Muscle of leg (tissue), 3 donors: ENCODE measurements at regions not wholly inside any gene's neighbourhood (a gene's known extent, or its start where the extent isn't known, plus 50 kb on each side); places are given as distances from the start of the nearest gene placed in this dataset.

Experiments used
- DNase-seq: peaks from one replicate; pipeline ENCODE4 v3.0.0; 2013
- H3K27ac ChIP-seq: one replicate; pipeline ENCODE4 v1.5.1; 2013; ENCODE audit warnings: mild to moderate bottlenecking, low read length, control low read depth
- H3K27me3 ChIP-seq: one replicate; pipeline ENCODE4 v1.6.1; 2013; ENCODE audit warnings: low read length; ENCODE audit not compliant: control insufficient read depth, insufficient read depth
- H3K36me3 ChIP-seq: one replicate; pipeline ENCODE4 v1.6.1; 2013; ENCODE audit warnings: low read length; ENCODE audit not compliant: control insufficient read depth, insufficient read depth
- H3K4me1 ChIP-seq: one replicate; pipeline ENCODE4 v1.6.1; 2013; ENCODE audit warnings: low read length; ENCODE audit not compliant: control insufficient read depth, insufficient read depth
- H3K4me3 ChIP-seq: one replicate; pipeline ENCODE4 v1.5.1; 2013; ENCODE audit warnings: low read length, control low read depth
- H3K9me3 ChIP-seq: replicated peaks from 2 replicates; pipeline ENCODE4 v1.6.1; 2013; ENCODE audit warnings: low read depth, low read length; ENCODE audit not compliant: control insufficient read depth
- WGBS: methylation state at CpG from one replicate; pipeline ENCODE4 v1.1.5; 2013; ENCODE audit warnings: missing lambda C conversion rate; ENCODE audit not compliant: insufficient coverage; 5-methylcytosine and 5-hydroxymethylcytosine counted together

DNA sequence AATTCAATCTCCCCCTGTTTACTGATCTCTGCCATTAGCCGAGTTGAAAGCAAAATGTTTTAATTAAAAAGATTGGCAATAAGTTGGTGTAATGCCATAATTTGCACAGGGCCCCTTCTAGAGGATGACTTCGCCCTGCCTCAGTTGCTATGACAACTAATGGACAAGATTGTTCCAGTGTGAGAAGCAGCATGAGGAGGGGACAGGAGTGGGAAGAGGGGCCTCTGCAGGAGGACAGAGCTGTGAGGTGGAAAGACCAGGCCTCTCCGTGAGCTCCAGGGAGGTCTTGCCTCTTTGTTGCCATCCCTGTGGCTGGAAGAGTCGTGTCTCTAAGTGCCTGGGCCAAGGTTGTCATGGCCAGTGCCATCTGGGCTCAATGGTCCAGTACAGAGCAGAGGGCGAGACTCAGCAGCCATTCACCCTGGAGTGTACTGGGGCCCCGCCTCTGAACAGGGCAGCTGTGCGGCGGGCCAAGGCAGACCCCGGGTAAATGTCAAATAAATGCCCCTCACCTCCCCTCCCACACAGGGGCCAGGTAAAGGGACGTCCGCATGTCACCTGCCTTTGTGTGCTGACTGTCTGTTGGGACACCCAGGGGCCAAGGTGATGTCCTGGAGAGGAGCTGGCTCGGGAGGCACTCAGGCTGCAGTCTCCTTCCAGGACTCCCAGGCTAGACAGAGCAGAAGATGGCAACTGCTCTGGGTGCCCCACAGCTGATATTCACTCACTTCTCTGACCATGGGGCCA, 97.0 kb upstream of the RET start:
- H3K4me1 ChIP-seq: no peaks in the 10 kb centered on the region
- H3K4me3 ChIP-seq: no peak overlapping the region
- no peaks in the 10 kb centered on the region for H3K9me3 ChIP-seq
- peaks cover 4% of the 10 kb centered on the region for H3K27me3 ChIP-seq
- H3K27ac ChIP-seq: no peak overlapping the region
- no peaks in the 10 kb centered on the region for H3K36me3 ChIP-seq
- no peak for DNase-seq
- WGBS: 54% methylated on average over 10 of the region's 12 CpGs

DNA sequence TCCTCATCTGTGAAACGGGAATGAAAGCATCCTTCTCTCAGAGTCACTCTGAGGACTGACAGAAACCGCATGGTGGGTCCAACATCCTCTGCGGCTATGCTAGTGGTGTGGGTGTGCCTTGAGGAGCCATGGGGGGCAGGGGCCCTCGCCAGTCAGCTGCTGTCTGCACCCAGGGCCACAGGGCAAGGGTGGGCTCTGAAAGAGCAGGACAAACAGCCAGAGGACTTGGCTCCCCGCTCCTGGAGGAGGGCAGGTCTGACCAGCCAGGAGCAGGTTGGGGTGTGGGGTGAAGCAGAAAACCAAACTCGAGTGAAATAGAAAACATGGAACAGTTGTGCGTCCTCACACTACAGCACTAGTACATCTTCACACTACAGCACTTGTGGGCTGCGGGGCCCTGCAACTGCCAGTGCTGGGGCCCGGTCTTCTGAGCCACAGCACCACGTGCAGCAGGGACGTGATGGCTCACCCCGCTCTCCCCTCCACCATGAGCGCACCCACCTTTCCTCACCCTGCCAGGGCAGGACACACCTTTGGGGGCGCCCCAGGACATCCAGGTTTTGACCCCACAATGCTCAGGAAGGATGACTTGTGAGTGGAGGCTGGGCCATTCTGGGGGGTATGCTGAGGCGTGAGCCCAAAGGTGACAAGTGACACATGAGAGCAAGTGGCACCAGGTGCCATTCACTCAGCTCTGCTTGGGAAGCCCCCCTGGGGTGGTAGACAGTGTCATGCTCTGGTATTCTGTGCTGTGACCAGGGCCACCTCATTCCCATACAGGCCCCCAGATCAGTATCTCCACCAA, 96.1 kb upstream of the RET start:
- Histone ChIP-seq H3K4me3 (no peak overlapping the region), H3K9me3 (no peaks in the 10 kb centered on the region), H3K4me1 (no peaks in the 10 kb centered on the region), H3K36me3 (no peaks in the 10 kb centered on the region), H3K27ac (no peak overlapping the region), H3K27me3 (peaks cover 4% of the 10 kb centered on the region)
- no peak for DNase-seq
- WGBS: 86% methylated on average over 5 of the region's 15 CpGs

DNA sequence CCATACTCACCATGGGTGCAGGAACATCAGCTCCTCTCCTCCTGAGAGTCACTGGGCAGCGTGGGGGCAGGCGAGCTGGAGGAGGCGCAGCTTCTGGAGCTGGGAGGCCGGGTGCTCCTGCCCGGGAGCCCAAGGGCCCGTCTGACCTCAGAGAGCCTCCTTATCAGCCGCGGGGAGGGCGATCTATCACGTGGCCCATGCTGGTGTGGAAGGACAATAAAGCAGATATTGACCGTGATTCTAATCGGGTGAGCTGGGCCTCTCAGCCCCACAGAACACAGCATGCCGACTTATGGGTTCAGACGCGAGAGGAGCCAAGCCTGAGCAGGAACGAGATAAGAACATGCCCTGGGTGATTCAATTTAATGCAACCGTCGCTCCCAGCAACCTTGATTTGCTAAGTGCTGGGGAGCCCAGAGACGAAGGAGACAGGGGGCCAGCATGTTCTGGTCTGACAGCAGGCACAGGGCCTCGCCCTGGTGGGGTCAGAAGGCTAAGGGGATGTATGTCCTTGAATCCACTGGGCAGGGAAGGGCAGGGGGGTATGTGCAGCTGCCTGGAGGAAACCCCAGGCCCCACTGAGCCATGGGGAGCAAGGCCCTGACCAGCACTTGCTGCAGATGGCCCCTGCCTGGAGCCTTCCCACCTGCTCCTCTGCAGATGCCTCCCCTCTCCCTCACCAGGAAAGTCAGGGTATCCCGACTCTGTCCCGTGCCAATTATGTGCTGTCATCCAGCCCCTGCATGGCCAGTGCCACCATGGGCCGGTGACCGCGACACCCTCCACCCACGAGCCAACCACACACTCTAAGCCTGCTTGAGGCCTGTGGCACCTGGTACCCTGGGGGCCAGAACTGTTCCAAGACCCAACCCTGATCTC, 95.3 kb upstream of the RET start:
- Histone ChIP-seq H3K4me3 (no peak overlapping the region), H3K27ac (no peak overlapping the region), H3K36me3 (no peaks in the 10 kb centered on the region), H3K27me3 (peaks cover 4% of the 10 kb centered on the region), H3K9me3 (no peaks in the 10 kb centered on the region), H3K4me1 (no peaks in the 10 kb centered on the region)
- WGBS: 79% methylated on average over 17 of the region's 26 CpGs
- no peak for DNase-seq

DNA sequence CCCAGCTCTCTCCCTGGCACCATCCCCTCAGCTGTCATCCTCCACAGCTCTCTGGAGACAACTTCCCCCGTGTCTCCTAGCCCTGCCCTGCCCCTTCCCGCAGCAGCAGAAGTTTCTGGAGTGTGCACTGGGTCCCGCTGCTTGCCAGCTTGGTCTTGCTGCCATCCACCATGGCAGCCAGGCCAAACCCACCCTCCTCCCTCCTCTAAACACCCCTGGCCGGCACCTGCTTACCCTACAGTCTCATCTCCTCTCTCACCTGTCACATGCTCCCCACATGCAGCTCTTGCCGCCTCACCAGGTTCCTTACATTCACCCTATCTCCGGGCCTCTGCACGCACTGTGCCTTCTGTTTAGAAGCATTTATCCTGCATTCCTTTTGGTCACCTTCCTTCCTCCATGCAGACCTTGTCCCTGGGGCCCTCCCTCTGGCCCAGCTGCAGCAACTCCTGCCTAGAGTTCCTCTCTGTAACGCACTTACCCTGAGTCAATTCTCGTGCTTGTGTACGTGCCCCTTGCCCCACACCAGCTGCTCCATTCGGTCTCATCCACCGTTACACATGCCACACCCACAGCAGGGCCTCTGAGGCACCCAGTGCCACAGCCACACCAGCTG, 93.9 kb upstream of the RET start:
- 72% methylated on average over 8 of the region's 12 CpGs for WGBS

DNA sequence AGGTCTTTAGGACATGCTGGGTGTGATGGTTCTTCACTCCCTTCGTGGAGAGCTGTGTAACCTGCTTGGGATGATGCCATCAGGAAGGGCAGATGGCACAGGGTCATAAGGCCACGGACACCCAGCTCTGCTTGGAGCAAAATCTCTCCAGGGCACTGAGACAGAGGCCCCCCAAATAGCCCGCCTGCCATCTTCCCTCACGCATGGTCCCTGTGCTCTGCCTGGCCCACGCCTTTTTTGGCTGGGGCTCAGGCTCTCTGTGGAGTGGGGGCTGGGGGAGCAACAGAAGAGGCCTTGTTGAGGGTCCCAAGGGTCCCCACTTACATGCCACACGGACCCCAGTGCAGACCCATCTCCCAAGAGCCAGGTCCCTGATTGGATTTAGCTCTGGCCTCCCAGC, 93.3 kb upstream of the RET start:
- H3K9me3 ChIP-seq: no peaks in the 10 kb centered on the region
- peaks cover 4% of the 10 kb centered on the region for H3K27me3 ChIP-seq
- no peaks in the 10 kb centered on the region for H3K4me1 ChIP-seq
- DNase-seq: no peak
- H3K4me3 ChIP-seq: no peak overlapping the region
- no peaks in the 10 kb centered on the region for H3K36me3 ChIP-seq
- no peak overlapping the region for H3K27ac ChIP-seq
- WGBS: 85% methylated on average over 4 of the region's 6 CpGs

More for the DNA sequence above, 93.9 kb upstream of the RET start:
- Histone ChIP-seq H3K27ac (no peak overlapping the region), H3K9me3 (no peaks in the 10 kb centered on the region), H3K4me3 (no peak overlapping the region), H3K36me3 (no peaks in the 10 kb centered on the region), H3K4me1 (no peaks in the 10 kb centered on the region), H3K27me3 (peaks cover 4% of the 10 kb centered on the region)
- DNase-seq: no peak

DNA sequence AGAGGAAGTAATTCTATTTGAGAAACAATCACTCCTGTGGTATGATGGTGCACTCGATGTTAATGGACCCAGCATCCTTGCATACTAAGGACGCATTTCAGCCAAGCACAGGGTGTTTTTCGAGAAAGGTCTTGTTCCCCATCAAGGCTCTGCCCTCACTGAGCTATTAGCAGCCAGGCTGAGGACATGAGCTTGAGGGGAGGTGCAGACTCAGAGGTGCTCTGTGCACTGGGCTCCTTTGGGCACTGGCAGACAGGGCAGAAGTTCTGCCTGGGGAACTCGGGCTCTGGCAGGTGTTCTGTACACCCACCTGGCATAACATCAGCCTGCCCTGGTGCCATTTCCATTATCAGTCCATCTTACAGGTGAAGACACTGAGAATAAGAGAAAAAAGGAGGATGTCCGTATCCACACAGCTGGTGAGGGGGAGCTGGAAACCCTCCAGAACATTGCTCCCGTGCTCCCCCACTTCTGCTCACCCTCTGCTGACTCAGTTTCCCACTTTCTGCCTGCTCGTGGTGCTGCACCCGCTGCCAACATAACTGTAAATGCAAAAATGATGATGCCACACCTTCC, 92.7 kb upstream of the RET start:
- H3K27me3 ChIP-seq: peaks cover 2% of the 10 kb centered on the region
- no peak for DNase-seq
- 84% methylated on average over 7 of the region's 8 CpGs for WGBS
- no peak overlapping the region for H3K27ac ChIP-seq
- no peaks in the 10 kb centered on the region for H3K9me3 ChIP-seq
- no peak overlapping the region for H3K4me3 ChIP-seq
- H3K36me3 ChIP-seq: no peaks in the 10 kb centered on the region
- no peaks in the 10 kb centered on the region for H3K4me1 ChIP-seq

DNA sequence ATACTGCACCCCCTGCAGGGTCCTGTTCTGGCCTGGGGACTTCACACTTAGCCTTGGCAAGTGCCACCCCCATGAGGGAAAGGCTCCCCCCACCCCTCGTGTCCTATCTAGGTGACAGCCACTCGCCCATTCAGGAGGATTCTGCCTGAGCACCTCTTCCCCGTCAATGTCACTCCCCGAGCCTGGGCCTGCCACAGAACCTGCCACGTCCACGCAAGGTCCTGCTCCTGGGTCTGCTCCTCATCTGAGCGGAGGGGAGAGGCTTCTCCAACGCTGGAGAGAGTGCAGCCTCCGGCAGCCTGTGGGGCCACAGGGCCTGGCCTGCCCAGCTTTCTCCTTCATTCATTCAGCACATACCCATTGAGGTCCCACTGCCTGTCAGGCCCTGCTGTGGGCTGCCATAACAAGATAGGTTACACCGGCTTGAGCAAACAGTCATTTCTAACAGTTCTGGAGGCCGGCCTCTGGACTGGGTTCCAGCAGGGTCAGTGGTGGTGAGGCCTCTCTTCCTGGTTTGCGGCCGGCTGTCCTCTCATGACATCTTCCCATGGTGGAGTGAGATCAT, 92.0 kb upstream of the RET start:
- 89% methylated on average over 12 of the region's 13 CpGs for WGBS
- Histone ChIP-seq H3K4me1 (no peaks in the 10 kb centered on the region), H3K4me3 (no peak overlapping the region), H3K36me3 (no peaks in the 10 kb centered on the region), H3K9me3 (no peaks in the 10 kb centered on the region), H3K27ac (no peak overlapping the region), H3K27me3 (peaks cover 2% of the 10 kb centered on the region)
- no peak for DNase-seq

DNA sequence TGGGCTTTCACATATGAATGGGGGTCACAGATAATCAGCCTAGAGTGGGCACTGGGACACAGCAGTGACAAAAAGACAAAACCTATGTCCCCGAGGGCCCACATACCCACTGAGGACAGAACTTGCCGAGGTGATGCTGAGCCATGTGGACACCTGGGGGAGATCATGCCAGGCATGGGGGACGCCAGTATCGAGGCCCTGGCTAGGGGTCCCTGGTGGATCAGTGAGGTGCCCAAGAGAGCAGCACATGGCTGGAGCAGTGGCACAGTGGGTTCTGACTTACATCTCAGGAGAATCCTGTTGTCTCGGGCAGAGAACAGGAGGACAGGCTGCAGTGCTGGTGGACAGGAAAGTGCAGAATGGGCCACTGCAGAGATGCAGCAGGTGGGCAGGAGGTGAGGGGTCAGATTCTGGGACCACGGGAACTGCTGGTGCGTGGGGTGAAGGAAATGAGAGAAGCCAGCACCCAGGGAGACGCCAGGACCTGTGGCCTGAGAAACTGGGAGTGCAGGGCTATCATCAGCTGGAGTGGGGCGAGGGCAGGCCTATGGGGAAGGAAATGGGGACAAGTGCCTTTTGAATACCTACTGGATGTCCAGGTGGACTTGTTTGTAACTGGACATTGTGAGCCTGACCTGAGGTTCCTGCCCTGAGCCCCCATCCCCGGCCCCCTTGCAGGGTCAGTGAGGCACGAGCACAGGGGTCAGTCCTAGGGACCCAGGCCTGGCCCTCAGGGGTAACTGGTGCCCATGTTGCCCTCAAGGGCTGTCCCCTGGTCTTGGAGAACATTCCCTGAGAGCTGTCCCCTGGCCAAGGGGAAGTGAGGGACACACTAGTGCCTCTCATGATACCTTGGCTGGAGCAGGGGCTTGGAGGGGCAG, 91.2 kb upstream of the RET start:
- no peak for DNase-seq
- Histone ChIP-seq H3K4me1 (no peaks in the 10 kb centered on the region), H3K9me3 (no peaks in the 10 kb centered on the region), H3K4me3 (no peak overlapping the region), H3K27me3 (peaks cover 2% of the 10 kb centered on the region), H3K27ac (no peak overlapping the region), H3K36me3 (no peaks in the 10 kb centered on the region)
- 86% methylated on average over 11 of the region's 11 CpGs for WGBS

DNA sequence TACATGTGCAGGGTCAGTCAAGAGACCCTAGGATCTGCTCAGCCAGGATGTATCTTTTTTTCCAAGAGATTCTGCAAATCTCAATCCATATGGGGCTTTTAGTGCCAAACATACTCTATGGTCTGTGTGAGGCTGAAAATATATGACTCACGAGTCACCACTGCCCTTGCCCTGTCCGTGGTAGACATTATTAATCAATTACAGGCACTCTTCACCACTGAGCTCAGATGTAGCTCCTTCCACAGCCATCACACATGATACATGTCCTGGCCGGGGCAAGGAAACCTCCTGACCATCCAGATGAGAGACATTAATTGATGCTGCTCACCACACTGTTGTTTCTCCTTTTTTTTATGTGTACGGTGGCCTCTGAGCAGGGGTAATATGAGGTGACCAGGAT, 90.2 kb upstream of the RET start:
- H3K9me3 ChIP-seq: no peaks in the 10 kb centered on the region
- WGBS: no CpG with 5 or more reads among the region's 4 CpGs
- H3K4me1 ChIP-seq: no peaks in the 10 kb centered on the region
- no peak overlapping the region for H3K4me3 ChIP-seq
- no peaks in the 10 kb centered on the region for H3K36me3 ChIP-seq
- DNase-seq: no peak
- H3K27me3 ChIP-seq: peaks cover 2% of the 10 kb centered on the region
- no peak overlapping the region for H3K27ac ChIP-seq
